ENCODE measurements at regions not wholly inside any gene's neighbourhood (a gene's known extent, or its start where the extent isn't known, plus 50 kb on each side); places are given as distances from the start of the nearest gene placed in this dataset.
A peak's percentile ranks its signal among the peaks of the same experiment; 100 is the strongest.

- H3K4me3 ChIP-seq (replicated peaks in 1 of 2; ENCODE audit: low read depth in 2 of 2, low read length in 2 of 2): no peak overlapping the region
- DNase-seq (ENCODE audit: low read depth in 2 of 2): no peak
- no peak for TF ChIP-seq CTCF (IDR thresholded peaks at IDR 0.05; ENCODE audit: low read depth, low read length)
These were observed 91.0 kb upstream of the RAB6C start for GRCh38 chr2:129888461-129888860.

- no peak overlapping the region for H3K4me3 ChIP-seq (replicated peaks in 1 of 2; ENCODE audit: low read depth in 2 of 2, low read length in 2 of 2)
- no peak for TF ChIP-seq CTCF (IDR thresholded peaks at IDR 0.05; ENCODE audit: low read depth, low read length)
- DNase-seq (ENCODE audit: low read depth in 2 of 2): peak in 1 of 2 donors; percentile 5
These were observed 90.6 kb upstream of the RAB6C start for GRCh38 chr2:129888896-129889295.

- H3K4me3 ChIP-seq (replicated peaks in 1 of 2; ENCODE audit: low read depth in 2 of 2, low read length in 2 of 2): no peak overlapping the region
- no peak for TF ChIP-seq CTCF (IDR thresholded peaks at IDR 0.05; ENCODE audit: low read depth, low read length)
- DNase-seq (ENCODE audit: low read depth in 2 of 2): no peak
These were observed 87.8 kb upstream of the RAB6C start for GRCh38 chr2:129891341-129892320.

- no peak for DNase-seq (ENCODE audit: low read depth in 2 of 2)
- no peak for TF ChIP-seq CTCF (IDR thresholded peaks at IDR 0.05; ENCODE audit: low read depth, low read length)
- H3K4me3 ChIP-seq (replicated peaks in 1 of 2; ENCODE audit: low read depth in 2 of 2, low read length in 2 of 2): no peak overlapping the region
These were observed 87.1 kb upstream of the RAB6C start for GRCh38 chr2:129892360-129892759.

GRCh38 chr2:129892773-129893172 is 86.7 kb upstream of the RAB6C start:
- no peak for TF ChIP-seq CTCF (IDR thresholded peaks at IDR 0.05; ENCODE audit: low read depth, low read length)
- DNase-seq (ENCODE audit: low read depth in 2 of 2): no peak
- no peak overlapping the region for H3K4me3 ChIP-seq (replicated peaks in 1 of 2; ENCODE audit: low read depth in 2 of 2, low read length in 2 of 2)

GRCh38 chr2:129893244-129893643 is 86.2 kb upstream of the RAB6C start:
- no peak overlapping the region for H3K4me3 ChIP-seq (replicated peaks in 1 of 2; ENCODE audit: low read depth in 2 of 2, low read length in 2 of 2)
- DNase-seq (ENCODE audit: low read depth in 2 of 2): no peak
- no peak for TF ChIP-seq CTCF (IDR thresholded peaks at IDR 0.05; ENCODE audit: low read depth, low read length)
